ENCODE measurements at regions not wholly inside any gene's neighbourhood (a gene's known extent, or its start where the extent isn't known, plus 50 kb on each side); places are given as distances from the start of the nearest gene placed in this dataset.

DNA sequence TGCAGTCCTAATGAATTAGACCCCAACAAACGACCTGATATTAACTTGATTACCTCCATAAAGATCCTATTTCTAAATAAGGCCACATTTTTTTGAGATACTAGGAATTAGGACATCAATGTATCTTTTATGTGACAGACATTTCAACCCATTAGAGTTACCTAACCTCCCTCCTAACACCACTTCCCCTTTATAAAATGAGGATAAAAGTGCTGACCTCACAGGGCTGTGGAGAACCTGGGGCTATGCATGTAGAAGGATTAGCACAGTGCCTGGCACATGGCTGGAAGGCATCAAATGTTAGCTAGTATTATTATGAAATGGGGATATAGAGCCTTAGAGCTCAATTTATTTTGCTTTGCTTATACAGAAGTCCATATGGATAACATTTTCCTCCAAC, 53.5 kb upstream of the LRRN1 start:
- DNase-seq, result no peak

DNA sequence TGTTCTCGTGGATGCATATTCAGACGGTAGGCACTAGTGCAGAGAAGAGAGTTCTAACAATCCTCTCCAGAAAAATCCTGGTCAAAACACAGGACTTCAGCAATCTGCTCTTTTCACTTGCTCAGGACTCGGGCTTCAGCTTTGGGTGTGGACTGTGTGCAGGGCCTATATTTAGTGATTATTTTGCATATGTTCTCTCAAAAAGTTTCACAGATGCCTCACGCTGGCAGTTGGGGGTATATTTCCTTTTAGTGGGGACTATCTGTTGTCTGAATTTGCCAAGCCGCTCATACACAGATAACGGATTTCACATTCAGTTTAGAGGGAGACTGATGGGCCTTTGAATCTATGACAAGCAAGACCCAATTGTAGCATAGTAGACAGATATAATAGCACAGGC, 54.4 kb upstream of the LRRN1 start:
- no peak for DNase-seq

DNA sequence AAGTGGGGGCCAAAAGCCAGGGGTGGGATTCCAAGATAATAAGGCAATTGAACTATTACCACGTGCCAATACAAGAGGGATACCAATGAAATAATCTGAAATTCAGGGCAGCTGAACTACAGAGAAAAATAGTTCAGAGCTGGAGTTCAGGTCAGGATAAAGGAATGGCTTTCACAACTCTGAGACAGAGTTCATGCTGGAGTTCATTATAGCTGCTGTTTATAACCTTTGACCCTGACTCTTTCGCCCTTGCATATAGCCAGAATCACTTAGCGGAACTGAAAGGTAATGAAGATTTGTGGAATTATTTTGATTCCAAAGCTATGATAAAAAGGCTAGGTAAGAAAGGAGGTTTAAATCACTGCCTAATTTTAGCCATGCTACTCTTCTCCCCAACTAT, 55.5 kb upstream of the LRRN1 start:
- DNase-seq, result no peak

GRCh38 chr3:3740061-3740460, 59.2 kb upstream of the LRRN1 start:
- DNase-seq, result no peak

DNA sequence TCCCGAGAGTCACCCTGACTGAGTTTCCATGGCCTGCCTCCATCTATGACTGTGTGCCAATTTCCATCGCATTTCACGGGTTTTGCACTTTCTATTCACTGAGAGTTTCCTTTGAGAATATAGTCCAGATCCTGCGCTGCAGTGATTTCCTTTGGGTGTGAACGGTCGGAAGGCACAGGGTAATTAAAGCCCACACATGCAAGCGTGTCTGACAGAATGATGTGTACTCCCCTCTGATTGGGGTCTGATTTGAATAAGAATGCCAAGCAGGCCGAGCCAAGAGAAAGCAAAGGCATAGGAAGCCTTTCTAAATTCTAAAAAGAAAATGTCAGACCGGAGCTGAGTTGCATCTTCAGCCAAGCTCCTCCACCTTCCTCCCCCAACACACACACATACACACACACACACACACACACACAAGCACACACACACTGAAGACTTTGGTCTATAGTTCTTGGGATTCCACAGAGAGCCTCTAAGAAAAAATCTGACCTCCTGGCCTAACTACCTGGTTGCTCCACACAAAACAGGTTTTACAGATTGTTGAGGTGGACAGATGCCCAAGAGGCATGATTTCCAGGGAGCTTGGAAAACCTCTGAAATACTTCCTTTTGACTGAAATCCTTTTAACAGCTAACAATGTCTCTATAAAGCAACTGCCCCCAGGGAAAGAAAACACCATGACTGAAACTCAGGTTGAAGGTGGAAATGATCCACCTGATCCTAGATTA, 59.7 kb upstream of the LRRN1 start:
- DNase-seq, result peak in 1 of 3 donors; percentile 13

GRCh38 chr3:3737531-3737930, 61.7 kb upstream of the LRRN1 start:
- DNase-seq, result no peak

DNA sequence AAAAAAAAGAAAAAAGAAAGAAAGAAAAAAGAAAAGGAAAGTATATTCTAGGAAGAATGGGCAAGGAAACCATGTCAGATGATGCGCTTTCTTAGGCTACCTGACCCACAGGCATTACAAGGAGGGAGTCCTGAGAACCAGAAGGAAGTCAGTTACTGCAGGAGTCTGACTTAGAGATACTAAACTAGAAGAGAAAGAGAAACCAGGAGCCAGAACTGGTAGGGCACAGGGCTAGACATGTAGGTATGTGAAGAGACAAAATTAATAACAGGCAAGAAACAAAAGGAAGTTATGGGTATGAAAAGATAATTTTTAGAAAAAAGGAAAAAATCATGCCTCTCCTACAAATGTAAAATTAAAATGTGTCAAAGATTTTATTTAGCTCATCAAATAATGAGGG, 63.3 kb upstream of the LRRN1 start:
- no peak for DNase-seq

DNA sequence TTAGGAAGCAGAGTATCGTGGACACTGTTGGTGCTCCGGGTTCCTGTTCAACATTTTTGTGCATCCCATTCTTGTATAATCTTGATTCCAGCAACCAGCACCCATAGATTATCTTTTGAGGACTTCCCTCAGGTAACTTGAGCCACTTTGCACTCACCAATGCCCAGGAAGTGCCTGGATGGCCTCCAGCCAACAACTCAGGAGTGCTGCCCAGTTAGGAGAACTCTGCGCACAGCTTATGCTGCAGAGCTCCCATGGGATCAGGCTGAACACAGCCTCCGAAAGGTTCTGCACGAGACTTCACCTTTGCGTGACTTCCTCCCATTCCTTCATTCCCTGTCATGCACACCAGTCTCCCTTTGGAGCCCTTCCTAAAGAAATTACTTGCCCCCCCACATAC, 64.3 kb upstream of the LRRN1 start:
- DNase-seq, result no peak

DNA sequence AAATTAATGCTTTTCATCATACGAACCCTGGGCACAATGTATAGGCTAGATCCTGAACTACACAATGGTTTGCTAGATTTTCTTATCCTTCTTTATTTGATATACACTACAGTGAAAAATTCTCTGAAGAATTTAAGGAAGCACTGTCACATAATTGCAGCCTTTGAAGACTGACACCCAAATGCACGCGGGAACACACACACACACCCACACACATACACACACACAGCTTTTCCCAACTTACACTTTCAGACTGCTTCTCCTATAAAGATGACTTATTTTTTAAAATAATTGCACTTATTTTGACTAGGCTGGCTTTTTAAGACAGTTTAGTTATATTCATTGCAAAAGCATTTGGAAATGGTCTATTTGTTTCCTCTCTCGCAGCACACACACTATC, 70.0 kb upstream of the LRRN1 start:
- DNase-seq, result no peak

GRCh38 chr3:3726549-3726948, 72.7 kb upstream of the LRRN1 start:
- DNase-seq, result no peak

DNA sequence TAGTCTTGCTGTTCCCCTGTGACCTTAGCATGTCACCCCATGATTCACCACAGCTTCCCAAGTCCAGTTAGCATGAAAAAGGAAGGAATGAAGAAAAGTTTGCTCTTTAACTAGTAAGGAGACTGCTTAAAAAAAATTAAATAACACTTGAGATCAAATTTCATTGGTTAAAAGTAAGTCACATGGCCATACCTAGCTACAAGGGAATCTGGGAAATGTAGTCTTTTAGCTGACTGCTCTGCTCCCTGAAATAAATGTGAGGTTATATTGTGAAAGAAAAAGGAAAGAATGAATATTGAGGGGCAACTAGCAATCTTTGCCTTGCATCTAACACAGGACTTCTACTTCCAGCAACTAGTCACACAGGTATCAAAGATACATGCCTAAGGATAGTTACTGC, 84.7 kb upstream of the LRRN1 start:
- DNase-seq, result no peak

DNA sequence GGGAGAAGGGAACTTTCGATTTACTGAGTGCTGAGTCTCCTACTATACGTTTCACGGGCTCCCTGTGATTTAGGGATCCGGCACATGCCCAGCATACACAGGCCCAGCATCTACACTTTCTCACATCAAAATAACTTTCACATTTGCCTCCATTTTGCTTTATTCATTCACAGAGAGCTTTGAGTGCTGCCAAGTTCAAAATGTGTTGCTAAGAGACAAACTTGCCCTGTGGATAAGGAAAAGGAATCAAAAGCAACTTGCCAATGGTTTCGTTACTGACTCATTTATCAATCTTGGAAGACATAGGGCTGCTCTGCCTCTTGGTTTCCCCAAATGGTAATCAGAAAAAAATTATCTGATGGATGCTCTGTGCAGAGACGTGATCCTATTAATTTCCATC, 86.3 kb upstream of the LRRN1 start:
- DNase-seq, result peak in 1 of 3 donors; percentile 20

DNA sequence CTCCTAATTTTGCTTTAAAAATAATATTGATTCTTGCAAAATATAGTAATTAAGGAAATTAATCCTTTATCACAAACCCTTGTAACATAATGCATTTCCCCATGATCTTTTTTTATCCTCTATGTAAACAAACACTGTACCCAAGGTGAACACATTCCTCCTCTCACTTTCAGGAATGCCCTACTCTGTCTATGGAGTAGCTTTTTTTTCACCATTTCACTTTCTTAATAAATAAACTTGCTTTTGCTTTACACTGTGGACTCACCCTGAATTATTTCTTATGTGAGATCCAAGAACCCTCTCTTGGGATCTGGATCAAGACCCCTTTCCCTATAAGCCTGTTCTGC, 90.5 kb upstream of the LRRN1 start:
- no peak for DNase-seq

DNA sequence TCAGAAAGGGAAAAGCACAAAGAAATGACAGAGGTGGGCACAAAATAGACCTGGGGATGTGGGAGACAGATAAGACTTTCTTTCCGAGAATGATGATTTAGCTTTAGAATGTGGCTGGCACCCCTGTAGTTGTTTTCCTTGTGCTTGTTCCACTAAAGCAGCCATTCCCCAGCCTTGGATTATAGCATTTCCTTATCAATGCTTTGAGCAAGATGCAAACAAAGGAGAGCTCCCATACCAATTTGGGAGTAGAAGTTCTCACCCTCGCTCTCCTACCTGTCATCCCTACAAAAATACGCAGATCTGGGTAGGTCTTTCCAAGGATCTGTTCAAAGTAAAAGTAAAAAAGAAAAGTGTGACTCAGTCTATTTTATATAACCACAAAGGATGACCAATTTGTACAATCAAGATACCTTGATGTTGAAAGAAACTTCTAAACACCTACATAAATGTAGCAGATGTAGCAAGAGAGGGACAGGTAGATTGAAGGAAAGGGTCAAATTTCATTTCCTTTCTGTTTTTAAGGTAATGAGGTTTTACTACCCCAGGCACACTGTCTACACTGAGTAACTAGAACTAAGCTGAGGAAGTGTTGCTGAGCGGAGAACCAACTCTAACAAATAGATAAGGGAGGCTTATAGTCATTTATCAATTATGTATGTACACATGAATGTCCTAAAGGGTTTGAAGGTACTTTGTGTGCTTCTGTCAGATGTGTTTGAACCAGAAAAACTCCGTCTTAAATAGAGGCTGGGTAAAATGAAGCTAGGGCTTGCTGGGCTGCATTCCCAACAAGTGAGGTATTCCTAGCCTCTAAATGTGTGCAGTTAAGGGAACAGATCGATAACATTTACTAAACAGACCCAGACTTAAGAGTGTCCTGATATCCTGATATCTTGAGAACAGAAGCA, 91.1 kb upstream of the LRRN1 start:
- DNase-seq, result no peak

- peak; percentile 65 to 96 (median 91) for DNase-seq
These were observed 94.0 kb upstream of the LRRN1 start for GRCh38 chr3:3705090-3705775.

DNA sequence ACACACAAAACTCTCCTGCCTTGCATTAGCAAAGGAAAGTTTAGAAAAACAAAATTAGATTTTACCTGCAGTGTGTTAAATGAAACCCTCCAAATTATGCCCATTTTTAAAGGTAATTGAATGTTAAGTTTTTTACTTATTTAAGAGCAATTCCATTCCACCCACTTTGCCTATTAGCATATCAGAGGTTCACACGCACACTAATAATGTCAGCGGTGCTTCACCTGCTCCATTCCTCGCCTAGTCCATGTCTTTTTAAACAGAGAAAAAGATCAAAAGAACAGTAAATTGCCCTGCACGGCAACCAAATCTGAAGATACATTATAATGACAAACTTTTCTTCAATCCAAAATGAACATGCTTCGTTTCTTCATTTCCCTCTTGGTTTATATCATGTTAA, 97.3 kb upstream of the LRRN1 start:
- no peak for DNase-seq

- no peak for DNase-seq
These were observed 99.2 kb upstream of the LRRN1 start for GRCh38 chr3:3699816-3700633.

DNA sequence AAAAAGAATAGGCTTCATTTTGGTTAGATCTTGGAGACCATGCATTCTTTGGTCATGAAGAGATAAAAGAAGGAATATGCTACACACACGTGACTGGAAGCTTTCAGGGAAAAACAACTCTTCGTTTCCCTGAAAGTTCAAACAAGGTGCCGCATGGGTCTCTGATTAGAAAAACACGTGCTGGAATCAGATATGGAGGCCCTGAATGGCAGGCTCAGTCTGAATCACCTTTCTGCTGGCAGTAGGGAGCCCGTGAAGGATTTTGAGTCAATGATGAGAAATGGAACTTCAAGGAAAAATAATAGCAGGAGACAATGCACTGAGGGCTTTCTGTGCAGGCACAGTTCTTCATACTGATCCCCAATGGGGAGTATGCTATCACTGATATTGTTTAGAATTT, 99.8 kb upstream of the LRRN1 start:
- no peak for DNase-seq

GRCh38 chr3:3696345-3696744, 102.9 kb upstream of the LRRN1 start:
- no peak for DNase-seq

GRCh38 chr3:3693593-3693992, 105.6 kb upstream of the LRRN1 start:
- DNase-seq, result no peak

GRCh38 chr3:3689601-3690375, 109.4 kb upstream of the LRRN1 start:
- DNase-seq, result no peak

Measured in muscle of back (tissue), 3 donors.